ENCODE measurements at regions not wholly inside any gene's neighbourhood (a gene's known extent, or its start where the extent isn't known, plus 50 kb on each side); places are given as distances from the start of the nearest gene placed in this dataset.

DNA sequence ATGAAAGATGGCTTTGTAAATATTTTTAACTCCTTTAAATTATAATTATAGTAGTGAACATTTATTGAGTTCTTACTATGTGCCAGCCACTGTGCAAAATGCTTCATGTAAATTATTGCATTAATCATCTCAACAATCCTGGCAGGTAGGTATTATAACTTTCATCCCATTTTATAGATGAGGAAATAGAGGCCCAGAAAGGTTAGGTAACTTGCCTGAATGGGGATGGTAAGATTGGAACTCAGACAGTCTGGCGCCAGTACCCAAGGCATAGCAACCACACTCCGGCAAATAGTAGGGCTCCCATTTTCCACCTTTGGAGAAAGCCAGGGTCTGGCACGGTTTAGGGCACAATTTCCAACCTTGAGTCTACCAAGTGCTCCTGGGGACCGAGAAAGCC, 129.8 kb downstream of the VEGFA start:
- no peak overlapping the region for H3K4me3 ChIP-seq (ENCODE audit: control insufficient read depth, low read depth, low read length)
- no peak for TF ChIP-seq CTCF (conservative IDR thresholded peaks at IDR 0.05; ENCODE audit: control insufficient read depth, insufficient read depth, low read depth, low read length)
- no peak for DNase-seq (ENCODE audit: low read depth)

DNA sequence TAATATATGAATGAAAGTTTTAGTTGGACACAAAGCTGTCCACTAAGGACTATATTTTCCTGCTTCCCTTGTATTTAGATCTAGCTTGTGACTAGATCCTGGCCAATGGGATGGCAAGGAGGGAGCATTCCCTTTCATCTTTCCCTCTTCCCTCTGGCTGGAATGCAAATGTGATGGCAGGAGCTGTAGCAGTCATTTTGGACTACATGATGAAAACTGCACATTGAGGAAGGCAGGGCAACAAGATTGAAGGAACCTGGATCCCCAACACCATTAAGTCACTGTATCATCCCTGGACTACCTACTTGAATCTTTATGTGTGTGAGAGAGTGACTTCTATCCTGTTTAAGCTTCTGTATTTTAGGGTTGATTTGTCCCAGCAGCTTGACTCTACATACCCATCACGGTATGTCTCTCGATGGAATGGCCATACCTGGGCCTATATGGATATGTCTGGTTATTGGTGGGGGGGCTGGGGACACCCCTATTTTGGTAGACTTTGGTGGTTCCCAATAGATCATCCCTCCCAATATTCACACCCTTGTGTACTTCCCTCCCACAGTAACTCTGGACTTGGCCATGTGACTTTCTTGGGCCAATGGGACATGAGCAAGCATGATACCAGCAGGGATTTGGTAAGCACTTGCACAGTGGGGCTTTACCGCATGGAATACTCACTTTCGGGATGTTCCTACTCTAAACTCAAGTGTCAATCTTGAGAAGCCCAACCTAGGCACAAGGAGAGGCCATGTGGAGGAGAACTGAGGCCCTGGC, 128.5 kb downstream of the VEGFA start:
- no peak for TF ChIP-seq CTCF (conservative IDR thresholded peaks at IDR 0.05; ENCODE audit: control insufficient read depth, insufficient read depth, low read depth, low read length)
- no peak overlapping the region for H3K4me3 ChIP-seq (ENCODE audit: control insufficient read depth, low read depth, low read length)
- no peak for DNase-seq (ENCODE audit: low read depth)

DNA sequence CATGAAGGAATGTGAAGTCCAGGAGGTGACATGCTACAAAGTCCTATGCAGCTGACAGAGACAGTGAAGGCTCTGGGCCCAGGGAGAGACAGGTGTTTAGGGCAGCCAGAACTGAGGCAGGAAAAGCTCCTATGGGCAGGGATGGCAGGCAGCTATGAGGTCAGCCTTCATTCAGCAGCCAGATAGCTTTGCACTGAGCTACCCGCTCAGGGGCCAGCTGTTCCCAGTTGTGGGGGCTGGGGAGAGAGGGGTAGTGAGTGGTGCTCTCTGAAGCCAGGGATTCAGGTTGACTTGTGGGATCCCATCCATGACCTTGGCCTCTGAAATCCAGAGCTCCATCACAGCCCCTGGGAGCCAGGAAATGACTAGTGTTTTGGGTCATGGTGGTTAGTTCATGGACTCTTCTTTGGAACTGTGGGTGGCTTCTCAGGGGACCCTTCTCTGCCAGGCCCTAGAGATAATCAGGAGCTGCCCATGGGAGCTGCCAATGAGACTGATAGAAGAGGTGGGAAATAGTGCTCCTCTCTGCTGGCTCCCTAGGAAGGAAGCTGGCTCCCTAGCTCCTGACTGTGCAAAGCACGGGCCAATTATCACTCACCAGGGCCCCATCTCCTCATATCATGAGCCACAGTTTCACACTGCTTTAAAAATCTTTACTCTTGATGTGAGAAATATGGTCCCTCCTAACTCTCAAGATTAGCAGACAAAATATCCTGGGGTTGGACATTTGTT, 127.7 kb downstream of the VEGFA start:
- no peak overlapping the region for H3K4me3 ChIP-seq (ENCODE audit: control insufficient read depth, low read depth, low read length)
- DNase-seq (ENCODE audit: low read depth), result no peak
- no peak for TF ChIP-seq CTCF (conservative IDR thresholded peaks at IDR 0.05; ENCODE audit: control insufficient read depth, insufficient read depth, low read depth, low read length)

DNA sequence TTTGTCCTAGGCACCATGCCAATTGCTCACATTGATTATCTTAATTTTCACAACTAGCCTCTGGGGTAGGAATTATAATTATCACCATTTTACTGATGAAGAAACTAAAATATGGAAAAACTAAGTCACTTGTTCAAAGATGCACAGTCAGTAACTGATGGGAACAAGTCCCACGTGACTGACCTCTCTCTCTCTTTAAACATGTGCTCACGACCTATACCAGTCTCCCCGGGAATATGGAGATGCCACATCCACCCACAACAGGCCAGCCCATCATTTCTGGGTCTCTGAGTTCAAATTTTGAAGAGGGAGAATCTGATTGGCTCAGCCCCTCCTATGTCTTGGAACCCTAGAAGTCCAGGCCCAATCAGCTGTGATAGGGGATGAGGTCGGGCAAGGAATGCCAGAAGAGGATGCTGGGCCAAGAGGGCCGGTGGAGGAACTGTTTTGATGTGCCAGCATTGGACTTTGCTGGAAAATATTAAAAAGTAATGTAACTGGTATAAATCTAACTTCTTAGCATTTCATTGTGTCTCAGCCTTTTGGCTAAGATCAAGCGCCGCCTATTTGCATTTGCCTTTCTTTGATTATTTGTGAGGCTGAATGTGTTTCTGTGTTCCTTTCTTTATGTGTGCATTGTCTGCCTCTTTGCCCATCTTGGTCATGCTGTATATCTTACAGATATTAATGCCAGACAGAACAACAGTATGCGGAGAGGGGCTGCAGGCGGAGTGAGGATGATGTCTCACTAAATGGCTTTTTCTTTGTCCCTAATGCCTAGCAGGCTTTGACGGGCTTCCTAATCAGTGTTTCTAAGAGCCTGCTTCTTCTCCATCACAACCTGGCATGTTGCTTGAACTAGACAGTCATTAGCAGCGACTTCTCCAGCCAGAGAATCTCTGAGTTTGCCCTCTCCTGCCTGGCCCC, 126.6 kb downstream of the VEGFA start:
- H3K4me3 ChIP-seq (ENCODE audit: control insufficient read depth, low read depth, low read length), result no peak overlapping the region
- DNase-seq (ENCODE audit: low read depth), result peak; percentile 8
- TF ChIP-seq CTCF (conservative IDR thresholded peaks at IDR 0.05; ENCODE audit: control insufficient read depth, insufficient read depth, low read depth, low read length), result no peak

GRCh38 chr6:43895656-43896328, 125.8 kb downstream of the VEGFA start:
- no peak for TF ChIP-seq CTCF (conservative IDR thresholded peaks at IDR 0.05; ENCODE audit: control insufficient read depth, insufficient read depth, low read depth, low read length)
- no peak for DNase-seq (ENCODE audit: low read depth)
- H3K4me3 ChIP-seq (ENCODE audit: control insufficient read depth, low read depth, low read length), result no peak overlapping the region

GRCh38 chr6:43893073-43893472, 123.1 kb downstream of the VEGFA start:
- H3K4me3 ChIP-seq (ENCODE audit: control insufficient read depth, low read depth, low read length), result no peak overlapping the region
- TF ChIP-seq CTCF (conservative IDR thresholded peaks at IDR 0.05; ENCODE audit: control insufficient read depth, insufficient read depth, low read depth, low read length), result no peak
- DNase-seq (ENCODE audit: low read depth), result no peak
